ENCODE measurements at regions not wholly inside any gene's neighbourhood (a gene's known extent, or its start where the extent isn't known, plus 50 kb on each side); places are given as distances from the start of the nearest gene placed in this dataset.
"Not testable (repeated sequence)": the region's sequence is repeated elsewhere in the genome, so short reads cannot be mapped to it uniquely, and the experiment has no call there.

- DNase-seq: no peak
These were observed 249.4 kb downstream of the RAB11FIP2 start for GRCh38 chr10:117797296-117797695.

GRCh38 chr10:117801691-117802090, 245.1 kb downstream of the RAB11FIP2 start:
- DNase-seq: no peak

DNA sequence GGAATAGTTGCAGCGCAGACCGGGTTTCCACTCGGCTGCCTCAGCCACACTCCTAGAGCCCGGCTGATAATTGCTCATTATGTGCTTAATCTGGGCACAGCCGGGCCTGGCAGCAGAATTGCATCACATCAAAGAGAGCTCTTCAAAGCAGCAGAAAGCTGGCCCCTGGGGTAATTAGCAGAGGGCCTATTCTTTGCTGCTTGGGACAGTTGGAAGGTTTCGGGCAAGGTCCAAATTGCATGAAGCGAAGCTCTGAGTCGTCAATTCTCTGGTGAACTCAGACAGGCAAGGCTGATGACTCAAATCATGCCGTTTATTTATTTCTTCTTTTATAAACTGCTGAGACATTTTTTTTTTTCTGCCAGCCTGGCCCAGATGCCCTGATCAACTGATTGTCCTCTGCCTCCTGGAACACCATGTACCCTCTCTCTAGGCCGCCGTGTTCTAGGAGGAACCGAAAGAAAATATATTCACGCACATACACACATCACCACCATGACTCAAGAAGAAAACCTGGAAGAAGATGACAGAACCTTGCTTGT, 242.2 kb downstream of the RAB11FIP2 start:
- DNase-seq: no peak

DNA sequence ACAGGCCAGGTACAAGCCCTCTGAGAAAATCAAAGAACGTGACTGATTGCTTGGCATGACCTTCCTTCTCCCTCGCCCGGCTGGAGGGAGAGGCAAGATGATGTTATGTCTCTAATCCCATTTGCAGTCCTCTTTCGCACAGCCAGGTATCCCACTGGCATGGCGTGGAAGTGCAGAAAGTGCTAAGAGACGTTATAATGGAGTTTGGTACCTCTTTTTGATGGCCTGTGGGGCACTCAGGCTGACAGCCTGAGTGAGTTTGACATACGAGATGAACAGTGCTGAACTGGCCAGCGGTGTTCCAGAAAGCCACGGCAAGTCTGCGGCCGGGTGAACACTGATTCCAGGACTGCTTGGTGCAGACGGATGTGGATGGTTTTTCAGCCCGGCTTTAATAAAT, 241.6 kb downstream of the RAB11FIP2 start:
- DNase-seq: no peak

DNA sequence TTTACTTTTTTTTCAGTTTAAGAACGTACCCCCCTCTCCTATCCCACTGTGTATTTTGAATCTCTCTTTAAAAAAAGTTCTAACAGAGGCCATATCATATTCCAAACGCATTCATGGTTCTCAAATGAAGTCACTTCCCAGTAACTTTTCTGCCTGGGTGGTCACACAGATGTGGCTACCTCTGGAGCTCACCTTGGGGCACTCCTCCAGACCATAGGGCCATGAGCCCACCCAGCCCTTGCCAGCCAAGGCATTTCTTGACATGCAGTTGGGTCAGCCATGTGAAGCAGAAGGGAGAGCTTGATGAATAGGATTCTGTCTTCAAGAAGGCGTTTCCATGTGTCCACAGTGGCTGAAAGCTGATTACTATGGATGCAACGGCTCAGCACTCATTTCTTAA, 239.3 kb downstream of the RAB11FIP2 start:
- no peak for DNase-seq

- not testable (repeated sequence) for DNase-seq
These were observed 230.9 kb downstream of the RAB11FIP2 start for GRCh38 chr10:117815816-117816215.

- DNase-seq: no peak
These were observed 229.6 kb downstream of the RAB11FIP2 start for GRCh38 chr10:117817116-117817515.

- no peak for DNase-seq
These were observed 228.0 kb downstream of the RAB11FIP2 start for GRCh38 chr10:117818721-117819120.

DNA sequence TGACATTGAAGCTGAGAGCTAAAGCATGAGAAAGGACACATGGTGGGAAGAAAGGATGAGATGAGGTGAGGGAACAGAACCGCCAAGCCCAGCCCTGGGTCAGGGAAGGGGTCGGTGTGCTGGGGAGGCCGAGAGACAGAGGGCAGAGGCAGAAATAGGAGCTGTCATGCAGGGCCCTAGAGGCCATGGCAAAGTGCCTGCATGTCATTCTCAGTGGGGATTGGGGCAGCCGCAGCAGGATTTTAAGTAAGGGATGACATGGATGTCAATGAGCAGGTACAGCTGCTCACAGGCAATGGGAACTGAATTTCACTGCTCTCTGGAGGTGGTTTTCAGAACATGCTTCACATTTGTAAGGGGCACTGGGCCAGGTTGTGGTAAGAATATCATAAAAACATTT, 227.4 kb downstream of the RAB11FIP2 start:
- no peak for DNase-seq

DNA sequence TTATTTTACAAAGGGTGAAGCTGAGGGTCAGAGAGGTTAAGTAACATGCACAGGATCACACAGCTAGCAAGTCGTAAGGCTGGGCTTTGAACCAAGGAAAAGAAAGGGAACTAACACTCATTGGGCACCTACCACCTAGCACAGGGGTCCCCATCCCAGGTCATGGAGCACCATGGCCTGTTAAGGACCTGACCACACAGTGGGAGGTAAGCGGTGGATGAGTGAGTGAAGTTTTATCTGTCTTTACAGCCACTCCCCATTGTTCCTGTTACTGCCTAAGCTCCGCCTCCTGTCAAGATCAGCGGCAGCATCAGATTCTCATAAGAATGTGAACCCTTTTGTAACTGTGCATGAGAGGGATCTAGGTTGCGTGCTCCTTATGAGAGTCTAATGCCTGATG, 222.8 kb downstream of the RAB11FIP2 start:
- DNase-seq: no peak

DNA sequence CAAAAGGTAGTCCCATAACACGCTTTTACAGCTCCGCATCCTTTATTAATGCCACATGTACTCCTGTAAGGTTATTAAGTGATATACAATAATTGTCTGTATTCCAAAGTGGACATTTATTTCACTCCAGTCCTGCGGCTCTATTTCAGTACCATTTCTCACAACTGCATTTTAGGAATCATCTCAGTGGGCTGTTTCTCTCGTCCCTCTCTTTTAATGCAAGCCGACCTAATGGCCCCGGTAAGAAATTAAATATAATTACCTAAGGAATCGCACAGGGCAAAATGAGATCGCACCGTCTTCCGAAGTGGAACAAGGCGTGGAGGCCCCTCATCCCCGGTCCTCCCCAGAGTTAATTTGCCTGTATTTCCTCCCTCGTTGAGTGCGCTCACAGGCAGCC, 216.5 kb downstream of the RAB11FIP2 start:
- no peak for DNase-seq

- DNase-seq: no peak
These were observed 215.9 kb downstream of the RAB11FIP2 start for GRCh38 chr10:117830787-117831212.

DNA sequence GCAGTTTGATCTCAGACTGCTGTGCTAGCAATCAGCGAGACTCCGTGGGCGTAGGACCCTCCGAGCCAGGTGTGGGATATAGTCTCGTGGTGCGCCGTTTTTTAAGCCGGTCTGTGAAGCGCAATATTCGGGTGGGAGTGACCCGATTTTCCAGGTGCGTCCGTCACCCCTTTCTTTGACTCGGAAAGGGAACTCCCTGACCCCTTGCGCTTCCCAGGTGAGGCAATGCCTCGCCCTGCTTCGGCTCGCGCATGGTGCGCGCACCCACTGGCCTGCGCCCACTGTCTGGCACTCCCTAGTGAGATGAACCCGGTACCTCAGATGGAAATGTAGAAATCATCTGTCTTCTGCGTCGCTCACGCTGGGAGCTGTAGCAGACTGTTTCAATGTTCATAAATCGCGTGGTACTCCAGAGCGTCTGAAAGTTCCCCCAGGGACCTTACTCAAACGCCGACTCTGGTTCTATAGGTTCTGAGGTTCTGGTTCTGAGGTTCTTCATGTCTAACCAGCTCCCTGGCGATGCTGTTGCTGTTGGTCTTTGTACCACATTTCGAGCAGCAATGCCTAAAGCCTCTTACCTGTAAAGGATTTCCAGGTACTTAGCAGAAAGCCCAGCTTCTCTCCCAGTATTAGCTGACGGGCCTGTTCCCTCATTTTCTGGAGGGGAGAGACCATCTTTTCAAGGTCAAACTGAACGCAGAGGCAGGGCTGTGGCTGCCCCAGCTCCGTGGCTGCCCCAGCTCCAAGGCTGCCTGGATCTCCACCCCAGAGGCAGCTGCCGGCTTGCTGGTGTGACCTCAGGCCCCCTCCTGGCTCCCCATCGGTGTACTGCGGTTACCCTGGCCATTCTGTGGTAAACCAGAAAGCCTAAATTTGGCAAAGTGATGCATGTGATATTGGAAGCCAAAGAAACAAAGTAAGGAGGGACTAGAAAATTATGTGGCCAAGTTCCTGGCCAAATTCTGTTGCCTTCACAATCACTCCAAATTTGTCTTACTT, 207.9 kb downstream of the RAB11FIP2 start:
- not testable (repeated sequence) for DNase-seq

DNA sequence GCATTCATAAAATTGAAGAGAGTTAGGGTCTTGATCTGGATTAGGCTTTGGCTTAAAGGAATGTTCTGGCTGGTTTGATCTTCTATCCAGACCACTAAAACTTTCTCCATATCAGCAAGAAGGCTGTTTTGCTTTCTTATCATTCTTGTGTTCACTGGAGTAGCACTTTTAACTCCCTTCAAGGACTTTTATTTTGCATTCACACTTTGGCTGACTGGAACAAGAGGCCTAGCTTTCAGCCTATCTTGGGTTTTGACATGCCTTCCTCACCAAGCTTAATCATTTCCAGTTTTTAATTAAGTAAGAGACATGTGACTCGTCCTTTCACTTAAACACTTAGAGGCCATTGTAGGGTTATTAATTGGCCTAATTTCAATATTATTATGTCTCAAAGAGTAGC, 190.3 kb downstream of the RAB11FIP2 start:
- not testable (repeated sequence) for DNase-seq

DNA sequence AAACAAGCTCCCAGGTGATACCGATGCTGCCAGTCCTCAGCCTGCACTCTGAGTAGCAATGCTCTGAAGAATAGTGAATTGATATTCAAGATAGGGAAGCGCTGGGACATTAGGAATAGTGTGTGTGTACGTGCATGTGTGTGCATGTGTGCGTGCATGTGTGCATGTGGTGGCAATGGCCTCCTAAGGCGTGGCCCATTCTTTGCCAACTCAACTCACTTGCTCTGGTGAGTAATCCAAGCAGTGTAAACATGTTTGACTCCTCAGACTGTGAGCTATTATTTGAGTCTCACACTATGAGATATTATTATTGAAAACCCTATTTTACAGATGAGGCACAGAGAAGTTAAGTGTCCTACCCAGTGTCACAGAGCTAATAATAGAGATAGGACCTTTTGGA, 186.6 kb downstream of the RAB11FIP2 start:
- DNase-seq: no peak

DNA sequence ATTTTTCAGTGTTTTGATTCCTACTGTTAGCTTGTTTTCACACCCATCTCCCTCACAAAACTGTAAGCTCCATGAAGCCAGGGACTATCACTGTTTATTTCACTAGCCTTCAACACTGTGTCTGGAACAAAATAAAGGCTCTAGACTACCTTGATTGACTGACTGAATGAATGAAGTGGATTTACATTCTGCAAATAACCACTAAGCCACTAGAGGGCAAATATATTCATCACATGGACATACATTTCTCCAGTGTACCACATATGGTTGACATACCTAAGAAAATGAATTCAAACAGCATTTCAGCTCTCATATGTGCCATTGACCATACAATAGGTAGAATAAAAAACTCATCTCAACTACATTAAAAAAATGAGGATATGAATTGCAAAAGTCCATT, 185.9 kb downstream of the RAB11FIP2 start:
- DNase-seq: no peak

DNA sequence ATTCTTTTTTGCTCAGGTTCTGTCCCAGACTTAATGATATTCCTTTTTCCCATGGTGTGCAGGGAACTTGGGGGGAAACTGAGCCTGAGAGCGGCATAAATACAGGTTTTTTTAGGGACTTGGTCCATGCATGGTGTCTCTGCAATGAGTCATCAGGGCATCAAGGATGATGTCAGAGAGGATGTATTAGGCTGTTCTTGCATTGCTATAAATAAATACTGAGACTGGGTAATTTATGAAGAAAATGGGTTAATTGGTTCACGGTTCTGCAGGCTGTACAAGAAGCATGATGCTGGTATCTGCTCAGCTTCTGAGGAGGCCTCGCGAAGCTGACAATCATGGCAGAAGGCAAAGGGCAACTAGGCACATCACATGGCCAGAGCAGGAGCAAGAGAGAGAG, 185.4 kb downstream of the RAB11FIP2 start:
- no peak for DNase-seq

DNA sequence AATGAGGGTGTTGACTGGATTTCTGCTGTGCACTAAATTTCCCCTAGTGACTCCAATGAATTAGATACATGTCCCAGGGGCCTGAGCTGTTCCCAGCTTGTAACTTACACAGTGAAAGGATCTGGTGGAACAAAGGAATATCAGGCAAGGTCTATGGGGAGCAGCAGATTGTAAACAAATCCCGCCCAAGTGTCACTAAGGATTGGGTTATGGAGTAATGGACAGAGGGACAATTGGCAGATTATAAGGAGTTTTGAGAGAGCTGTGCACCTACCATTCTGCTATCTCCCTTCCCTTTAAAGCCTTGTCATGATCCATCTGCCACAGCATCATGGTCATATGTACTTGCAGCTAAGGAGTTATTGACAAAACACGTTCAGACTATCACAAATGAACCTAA, 183.0 kb downstream of the RAB11FIP2 start:
- no peak for DNase-seq

DNA sequence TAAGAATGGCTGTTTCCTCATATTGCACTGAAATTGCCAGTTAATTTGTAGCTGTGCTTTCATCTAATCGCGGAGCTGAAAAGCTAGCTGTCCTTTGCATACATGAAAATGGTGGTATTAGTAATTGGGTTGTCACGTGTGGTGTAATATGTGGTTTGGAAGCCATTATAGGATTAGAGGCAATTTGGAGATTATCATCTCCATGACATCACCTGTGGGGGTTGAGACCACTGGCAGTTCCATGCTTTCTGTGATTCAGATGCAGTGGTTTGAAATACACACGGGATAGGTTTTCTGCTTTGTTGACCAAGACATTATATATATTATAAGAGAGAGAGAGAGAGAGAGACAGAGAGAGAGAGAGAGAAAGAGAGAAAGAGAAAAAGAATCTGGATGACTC, 180.8 kb downstream of the RAB11FIP2 start:
- DNase-seq: no peak

DNA sequence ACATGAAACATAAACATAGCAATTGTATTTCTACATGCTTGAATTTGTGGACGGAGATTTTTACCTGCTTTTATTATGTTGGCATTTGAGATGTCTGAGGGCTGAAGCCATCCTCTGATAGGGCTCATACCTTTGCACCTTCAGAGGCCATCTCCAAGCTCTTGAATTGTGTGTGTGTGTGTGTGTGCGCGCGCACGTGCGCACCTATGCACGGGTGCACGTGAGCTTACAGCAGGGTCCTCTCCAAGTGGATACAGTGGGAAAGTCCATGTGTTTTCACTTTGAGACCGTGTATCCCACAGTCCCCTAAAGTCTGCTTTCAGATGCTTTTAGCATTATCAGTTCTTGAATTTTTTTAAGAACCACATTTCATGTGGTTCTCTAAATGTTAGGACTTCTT, 178.6 kb downstream of the RAB11FIP2 start:
- DNase-seq: no peak

DNA sequence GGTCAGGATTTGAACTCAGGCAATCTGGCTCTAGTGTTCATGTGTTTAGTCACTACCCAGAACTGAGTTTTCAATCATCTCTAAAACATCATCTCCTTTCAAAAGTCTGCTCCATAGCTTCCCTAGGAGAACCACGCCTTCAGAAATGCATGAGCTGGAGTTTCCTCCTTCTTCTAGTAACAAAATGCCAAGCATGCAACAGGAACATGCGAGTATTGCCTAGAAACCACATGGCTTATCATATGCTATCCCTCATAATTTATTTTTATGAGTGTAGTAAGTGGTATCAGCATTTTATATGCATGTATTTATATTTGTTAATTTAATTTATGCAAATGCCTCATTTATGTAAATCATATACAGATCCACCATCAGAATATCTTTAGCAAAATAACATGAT, 170.9 kb downstream of the RAB11FIP2 start:
- DNase-seq: no peak

DNA sequence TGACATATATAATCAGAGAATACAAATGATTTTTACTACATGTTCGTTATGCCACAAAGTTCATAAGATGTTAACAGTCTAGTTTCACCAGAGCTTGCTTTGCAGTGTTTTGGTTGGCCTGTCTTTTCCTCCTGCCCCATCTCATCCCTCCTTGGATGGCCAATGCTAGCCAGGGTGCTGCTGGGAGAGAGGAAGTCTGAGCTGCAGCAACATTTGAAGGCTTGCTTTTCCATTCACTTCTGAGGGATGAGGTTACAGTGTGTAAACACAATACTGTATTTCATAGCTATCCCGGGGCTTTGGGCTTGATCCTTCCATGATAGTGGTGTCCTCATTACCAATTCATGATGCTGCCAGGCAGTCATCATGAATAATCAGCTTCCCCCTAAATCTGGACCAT, 170.5 kb downstream of the RAB11FIP2 start:
- DNase-seq: no peak

DNA sequence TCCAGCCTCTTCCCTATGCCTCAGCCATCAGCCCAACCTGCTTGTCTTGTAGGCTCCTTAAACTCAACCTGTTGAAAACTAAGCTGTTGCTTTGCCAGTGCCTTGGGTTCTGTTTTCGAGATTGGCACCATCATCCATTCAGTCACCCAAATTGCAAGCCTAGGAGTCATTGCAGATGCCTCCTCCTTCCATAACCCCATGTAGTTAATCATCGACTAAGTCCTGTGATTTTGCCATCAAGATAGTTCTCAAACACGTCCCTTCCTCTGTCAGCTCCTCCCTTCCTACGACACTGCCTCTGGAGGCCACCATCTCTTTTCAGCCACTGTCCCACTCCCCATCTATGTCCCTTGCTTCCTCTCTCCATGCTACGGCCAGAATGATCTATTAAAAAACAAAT, 168.1 kb downstream of the RAB11FIP2 start:
- DNase-seq: no peak

DNA sequence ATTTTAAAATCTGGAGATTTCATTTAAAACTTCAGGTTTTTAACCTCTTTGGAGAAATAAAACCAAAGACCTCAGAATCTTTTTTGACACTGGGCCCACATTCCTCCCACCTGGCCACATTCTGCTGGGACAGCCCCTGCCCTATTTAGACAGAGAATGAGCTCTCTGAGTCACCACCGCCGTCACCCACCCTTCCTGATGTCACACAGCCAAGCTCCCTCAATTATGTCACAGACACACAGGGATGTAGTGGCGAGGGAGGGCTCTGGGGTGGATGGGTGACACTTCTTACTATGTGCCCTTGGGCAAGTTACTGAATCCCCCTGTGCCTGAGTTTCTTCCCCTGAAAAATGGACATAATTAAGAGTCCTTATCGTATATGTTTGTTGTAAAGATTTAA, 162.6 kb downstream of the RAB11FIP2 start:
- no peak for DNase-seq

DNA sequence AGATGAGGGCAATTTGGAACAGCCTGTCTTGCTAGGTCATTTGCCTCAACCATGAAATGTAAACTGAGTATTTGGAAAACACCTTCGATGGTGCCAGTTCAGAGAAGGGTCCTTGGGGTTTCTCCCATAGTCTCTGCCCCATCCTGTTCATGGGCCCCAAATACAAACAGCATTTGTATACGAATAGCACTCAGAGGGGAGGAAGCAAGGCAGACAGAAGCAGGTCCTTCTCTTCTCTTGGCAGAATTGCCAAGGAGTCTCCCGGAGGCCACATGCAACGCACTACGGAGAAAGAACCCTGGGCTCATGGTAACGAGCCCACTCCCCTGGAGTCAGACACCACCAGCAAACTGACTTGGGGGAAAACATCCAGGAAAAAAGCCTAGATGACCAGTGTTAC, 162.1 kb downstream of the RAB11FIP2 start:
- DNase-seq: no peak

All from SW 1271 (cell line).